ENCODE measurements at regions not wholly inside any gene's neighbourhood (a gene's known extent, or its start where the extent isn't known, plus 50 kb on each side); places are given as distances from the start of the nearest gene placed in this dataset.

GRCh38 chr13:86087244-86087643 lies 288.0 kb upstream of the SLITRK6 start:
- Histone ChIP-seq H3K27me3 (no peaks in the 10 kb centered on the region), H3K4me3 (no peak overlapping the region), H3K36me3 (no peaks in the 10 kb centered on the region), H3K9me3 (replicated peaks) (no peaks in the 10 kb centered on the region), H3K27ac (no peak overlapping the region), H3K4me1 (no peaks in the 10 kb centered on the region)
- DNase-seq: no peak

- H3K27me3 ChIP-seq: no peaks in the 10 kb centered on the region
- peak in 1 of 2 experiments; percentile 9 for DNase-seq
- no peaks in the 10 kb centered on the region for H3K36me3 ChIP-seq
- H3K4me3 ChIP-seq: no peak overlapping the region
- no peak overlapping the region for H3K27ac ChIP-seq
- no peaks in the 10 kb centered on the region for H3K9me3 ChIP-seq (replicated peaks)
- no peaks in the 10 kb centered on the region for H3K4me1 ChIP-seq
Measured at GRCh38 chr13:86085890-86086289, 286.7 kb upstream of the SLITRK6 start.

GRCh38 chr13:86082121-86082520 lies 282.9 kb upstream of the SLITRK6 start:
- Histone ChIP-seq H3K4me1 (no peaks in the 10 kb centered on the region), H3K27ac (no peak overlapping the region), H3K36me3 (no peaks in the 10 kb centered on the region), H3K9me3 (replicated peaks) (no peaks in the 10 kb centered on the region), H3K4me3 (no peak overlapping the region), H3K27me3 (no peaks in the 10 kb centered on the region)
- DNase-seq: no peak

- Histone ChIP-seq H3K9me3 (replicated peaks) (no peaks in the 10 kb centered on the region), H3K4me1 (no peaks in the 10 kb centered on the region), H3K27me3 (no peaks in the 10 kb centered on the region), H3K36me3 (no peaks in the 10 kb centered on the region), H3K27ac (no peak overlapping the region), H3K4me3 (no peak overlapping the region)
- DNase-seq: no peak
Measured at GRCh38 chr13:86080340-86080995, 281.2 kb upstream of the SLITRK6 start.

- H3K36me3 ChIP-seq: no peaks in the 10 kb centered on the region
- no peaks in the 10 kb centered on the region for H3K27me3 ChIP-seq
- no peak overlapping the region for H3K4me3 ChIP-seq
- no peak overlapping the region for H3K27ac ChIP-seq
- no peaks in the 10 kb centered on the region for H3K4me1 ChIP-seq
- no peak for DNase-seq
- no peaks in the 10 kb centered on the region for H3K9me3 ChIP-seq (replicated peaks)
Measured at GRCh38 chr13:86066611-86067365, 267.6 kb upstream of the SLITRK6 start.

GRCh38 chr13:86052141-86052540 lies 252.9 kb upstream of the SLITRK6 start:
- Histone ChIP-seq H3K27ac (no peak overlapping the region), H3K9me3 (replicated peaks) (no peaks in the 10 kb centered on the region), H3K36me3 (no peaks in the 10 kb centered on the region), H3K4me1 (no peaks in the 10 kb centered on the region), H3K27me3 (no peaks in the 10 kb centered on the region), H3K4me3 (no peak overlapping the region)
- no peak for DNase-seq

- Histone ChIP-seq H3K27me3 (no peaks in the 10 kb centered on the region), H3K9me3 (replicated peaks) (no peaks in the 10 kb centered on the region), H3K36me3 (no peaks in the 10 kb centered on the region), H3K4me3 (no peak overlapping the region), H3K27ac (no peak overlapping the region), H3K4me1 (no peaks in the 10 kb centered on the region)
- DNase-seq: no peak
Measured at GRCh38 chr13:86051134-86052103, 252.2 kb upstream of the SLITRK6 start.

- Histone ChIP-seq H3K4me3 (no peak overlapping the region), H3K9me3 (replicated peaks) (no peaks in the 10 kb centered on the region), H3K27ac (no peak overlapping the region), H3K36me3 (no peaks in the 10 kb centered on the region), H3K4me1 (no peaks in the 10 kb centered on the region), H3K27me3 (no peaks in the 10 kb centered on the region)
- no peak for DNase-seq
Measured at GRCh38 chr13:86038490-86038889, 239.3 kb upstream of the SLITRK6 start.

- H3K36me3 ChIP-seq: no peaks in the 10 kb centered on the region
- no peaks in the 10 kb centered on the region for H3K9me3 ChIP-seq (replicated peaks)
- H3K4me3 ChIP-seq: no peak overlapping the region
- no peaks in the 10 kb centered on the region for H3K4me1 ChIP-seq
- DNase-seq: peak; percentile 2 to 37
- H3K27ac ChIP-seq: no peak overlapping the region
- H3K27me3 ChIP-seq: no peaks in the 10 kb centered on the region
Measured at GRCh38 chr13:86020351-86021002, 221.3 kb upstream of the SLITRK6 start.

GRCh38 chr13:86006317-86006716 lies 207.1 kb upstream of the SLITRK6 start:
- Histone ChIP-seq H3K4me3 (no peak overlapping the region), H3K36me3 (no peaks in the 10 kb centered on the region), H3K9me3 (replicated peaks) (no peaks in the 10 kb centered on the region), H3K27ac (no peak overlapping the region), H3K27me3 (no peaks in the 10 kb centered on the region), H3K4me1 (no peaks in the 10 kb centered on the region)
- no peak for DNase-seq

GRCh38 chr13:86003029-86003428 lies 203.8 kb upstream of the SLITRK6 start:
- H3K27me3 ChIP-seq: no peaks in the 10 kb centered on the region
- no peaks in the 10 kb centered on the region for H3K4me1 ChIP-seq
- H3K36me3 ChIP-seq: no peaks in the 10 kb centered on the region
- no peak overlapping the region for H3K27ac ChIP-seq
- no peak overlapping the region for H3K4me3 ChIP-seq
- H3K9me3 ChIP-seq (replicated peaks): no peaks in the 10 kb centered on the region
- DNase-seq: peak in 1 of 2 experiments; percentile 3

GRCh38 chr13:86000546-86000945 lies 201.3 kb upstream of the SLITRK6 start:
- Histone ChIP-seq H3K4me3 (no peak overlapping the region), H3K9me3 (replicated peaks) (no peaks in the 10 kb centered on the region), H3K36me3 (no peaks in the 10 kb centered on the region), H3K4me1 (no peaks in the 10 kb centered on the region), H3K27me3 (no peaks in the 10 kb centered on the region), H3K27ac (no peak overlapping the region)
- DNase-seq: no peak

- Histone ChIP-seq H3K4me3 (no peak overlapping the region), H3K27me3 (no peaks in the 10 kb centered on the region), H3K27ac (no peak overlapping the region), H3K4me1 (no peaks in the 10 kb centered on the region), H3K9me3 (replicated peaks) (no peaks in the 10 kb centered on the region), H3K36me3 (no peaks in the 10 kb centered on the region)
- no peak for DNase-seq
Measured at GRCh38 chr13:85997587-85997986, 198.4 kb upstream of the SLITRK6 start.

- DNase-seq: no peak
- H3K4me3 ChIP-seq: no peak overlapping the region
- no peaks in the 10 kb centered on the region for H3K9me3 ChIP-seq (replicated peaks)
- H3K36me3 ChIP-seq: no peaks in the 10 kb centered on the region
- H3K4me1 ChIP-seq: no peaks in the 10 kb centered on the region
- H3K27ac ChIP-seq: no peak overlapping the region
- no peaks in the 10 kb centered on the region for H3K27me3 ChIP-seq
Measured at GRCh38 chr13:85995788-85996418, 196.7 kb upstream of the SLITRK6 start.

Data from SJCRH30 (cell line).